ENCODE measurements at regions not wholly inside any gene's neighbourhood (a gene's known extent, or its start where the extent isn't known, plus 50 kb on each side); places are given as distances from the start of the nearest gene placed in this dataset.

DNA sequence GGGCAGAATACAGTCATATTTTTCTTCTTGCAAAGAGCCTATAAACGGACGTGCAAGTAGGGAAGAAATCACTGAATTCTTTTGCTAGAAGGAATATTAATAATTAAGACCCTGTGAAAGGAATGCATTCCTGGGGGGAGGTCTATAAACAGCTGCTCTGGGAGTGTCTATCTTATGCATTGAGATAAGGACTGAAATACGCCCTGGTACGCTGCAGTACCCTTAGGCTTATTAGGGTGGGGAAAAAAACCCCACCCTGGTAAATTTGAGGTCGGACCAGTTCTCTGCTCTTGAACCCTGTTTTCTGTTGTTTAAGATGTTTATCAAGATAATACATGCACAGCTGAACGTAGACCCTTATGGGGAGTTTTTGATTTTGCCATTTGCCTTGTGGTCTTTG lies 100.0 kb upstream of the KBTBD8 start:
- intact Hi-C loops (cut with DNase I): no loop called here
- no peaks in the 10 kb centered on the region for H3K4me1 ChIP-seq
- no peak for DNase-seq
- no peak for ATAC-seq
- no peak overlapping the region for H3K27ac ChIP-seq
- WGBS, 2 donors: 71 to 76% methylated on average over 6 of the region's 6 CpGs
- TF ChIP-seq, protein P1, sequence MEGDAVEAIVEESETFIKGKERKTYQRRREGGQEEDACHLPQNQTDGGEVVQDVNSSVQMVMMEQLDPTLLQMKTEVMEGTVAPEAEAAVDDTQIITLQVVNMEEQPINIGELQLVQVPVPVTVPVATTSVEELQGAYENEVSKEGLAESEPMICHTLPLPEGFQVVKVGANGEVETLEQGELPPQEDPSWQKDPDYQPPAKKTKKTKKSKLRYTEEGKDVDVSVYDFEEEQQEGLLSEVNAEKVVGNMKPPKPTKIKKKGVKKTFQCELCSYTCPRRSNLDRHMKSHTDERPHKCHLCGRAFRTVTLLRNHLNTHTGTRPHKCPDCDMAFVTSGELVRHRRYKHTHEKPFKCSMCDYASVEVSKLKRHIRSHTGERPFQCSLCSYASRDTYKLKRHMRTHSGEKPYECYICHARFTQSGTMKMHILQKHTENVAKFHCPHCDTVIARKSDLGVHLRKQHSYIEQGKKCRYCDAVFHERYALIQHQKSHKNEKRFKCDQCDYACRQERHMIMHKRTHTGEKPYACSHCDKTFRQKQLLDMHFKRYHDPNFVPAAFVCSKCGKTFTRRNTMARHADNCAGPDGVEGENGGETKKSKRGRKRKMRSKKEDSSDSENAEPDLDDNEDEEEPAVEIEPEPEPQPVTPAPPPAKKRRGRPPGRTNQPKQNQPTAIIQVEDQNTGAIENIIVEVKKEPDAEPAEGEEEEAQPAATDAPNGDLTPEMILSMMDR (IDR thresholded peaks at IDR 0.05): no peak
- TF ChIP-seq POLR2A (IDR thresholded peaks at IDR 0.05): no peak
- H3K27me3 ChIP-seq: no peaks in the 10 kb centered on the region
- H3K4me3 ChIP-seq: no peak overlapping the region
- no peaks in the 10 kb centered on the region for H3K36me3 ChIP-seq (replicated peaks in 1 of 2; ENCODE audit: insufficient read depth in 1 of 2, low read depth in 2 of 2)
- H3K9me3 ChIP-seq: peaks cover 0 to 11% (median 0%) of the 10 kb centered on the region in 3 donors

DNA sequence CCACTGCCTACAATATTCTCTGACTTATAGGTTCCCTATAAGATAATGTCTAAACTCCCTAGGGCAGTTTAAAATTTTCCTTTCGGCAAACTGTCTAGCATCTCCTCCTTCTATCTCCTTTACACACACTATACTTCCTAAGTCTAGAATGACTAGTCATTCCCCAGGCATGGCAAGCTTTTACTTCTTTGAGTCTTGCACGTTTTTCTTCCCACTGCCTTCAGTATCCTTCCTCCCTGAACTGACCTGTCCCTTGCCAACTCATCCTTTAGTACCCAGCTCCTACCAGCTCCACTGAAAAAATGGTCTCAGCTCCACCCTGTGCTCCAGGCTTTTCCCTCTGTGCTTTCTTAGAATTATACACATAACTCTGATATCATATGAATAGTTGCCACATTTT lies 93.8 kb upstream of the KBTBD8 start:
- ATAC-seq (no peak), DNase-seq (no peak)
- Histone ChIP-seq H3K4me1 (no peaks in the 10 kb centered on the region), H3K36me3 (replicated peaks in 1 of 2; ENCODE audit: insufficient read depth in 1 of 2, low read depth in 2 of 2) (no peaks in the 10 kb centered on the region), H3K27me3 (no peaks in the 10 kb centered on the region), H3K9me3 (no peaks in the 10 kb centered on the region), H3K4me3 (no peak overlapping the region), H3K27ac (no peak overlapping the region)
- TF ChIP-seq POLR2A (IDR thresholded peaks at IDR 0.05): no peak
- TF ChIP-seq, protein P1 (IDR thresholded peaks at IDR 0.05): no peak
- WGBS, 2 donors: 49 to 62% methylated on average over 2 of the region's 2 CpGs
- intact Hi-C loops (cut with DNase I): no loop called here

DNA sequence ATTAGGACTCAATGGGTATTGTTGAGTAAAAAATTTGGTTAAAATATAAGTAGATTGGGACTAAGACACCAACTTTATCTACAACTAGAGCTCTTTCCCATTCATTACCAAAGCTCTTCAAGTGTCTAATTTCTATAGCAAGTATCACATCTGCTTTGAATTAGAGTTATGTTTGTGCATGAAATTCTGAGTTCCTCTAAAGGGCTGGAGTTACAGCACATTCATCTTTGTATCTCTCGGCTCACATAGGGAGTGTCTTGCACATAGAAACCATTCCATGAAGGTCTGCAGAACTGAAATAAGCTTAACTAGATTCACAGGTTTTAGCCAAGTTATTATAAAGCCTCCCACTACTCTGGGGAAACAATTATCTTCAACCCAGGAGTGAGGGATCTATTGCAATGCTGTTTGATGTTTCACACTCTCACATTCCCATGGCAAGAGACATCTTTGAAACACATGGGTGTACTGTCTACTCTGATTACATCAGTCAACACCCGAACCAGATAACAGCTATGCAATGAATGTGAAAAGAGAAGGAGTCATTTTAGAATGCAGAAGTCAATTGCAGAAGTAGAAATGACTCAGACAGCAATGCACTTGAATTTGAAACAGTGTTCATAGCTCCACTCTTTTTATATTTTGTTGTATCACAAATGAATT lies 93.1 kb upstream of the KBTBD8 start:
- Histone ChIP-seq H3K9me3 (no peaks in the 10 kb centered on the region), H3K36me3 (replicated peaks in 1 of 2; ENCODE audit: insufficient read depth in 1 of 2, low read depth in 2 of 2) (no peaks in the 10 kb centered on the region), H3K4me1 (no peaks in the 10 kb centered on the region), H3K27me3 (no peaks in the 10 kb centered on the region), H3K4me3 (no peak overlapping the region), H3K27ac (no peak overlapping the region)
- 24 to 33% methylated on average over 2 of the region's 2 CpGs for WGBS, 2 donors
- ATAC-seq (no peak), DNase-seq (no peak)
- TF ChIP-seq, protein P1 (IDR thresholded peaks at IDR 0.05): no peak
- TF ChIP-seq POLR2A (IDR thresholded peaks at IDR 0.05): no peak
- intact Hi-C loops (cut with DNase I): no loop called here

DNA sequence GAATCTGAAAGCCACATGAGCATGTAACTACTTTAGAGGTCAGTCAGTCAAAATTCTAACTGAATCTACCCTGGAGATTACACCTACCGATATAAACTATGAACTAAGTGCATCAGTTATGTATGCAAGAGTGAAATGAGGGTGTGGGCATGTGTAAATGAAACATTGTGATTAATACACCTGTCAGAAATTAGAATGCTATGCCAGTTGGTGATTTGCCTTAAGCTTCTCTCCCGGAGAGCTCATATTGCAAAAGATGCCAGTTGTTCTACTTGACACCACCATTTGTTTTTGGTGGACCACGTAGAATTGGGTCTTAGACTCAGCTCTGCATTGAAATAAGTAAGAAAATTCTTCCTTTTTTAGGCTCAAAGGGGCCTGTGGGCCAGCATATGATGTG lies 91.0 kb upstream of the KBTBD8 start:
- no peaks in the 10 kb centered on the region for H3K4me1 ChIP-seq
- ATAC-seq: no peak
- no peak for TF ChIP-seq POLR2A (IDR thresholded peaks at IDR 0.05)
- TF ChIP-seq, protein P1 (IDR thresholded peaks at IDR 0.05): no peak
- no peaks in the 10 kb centered on the region for H3K36me3 ChIP-seq (replicated peaks in 1 of 2; ENCODE audit: insufficient read depth in 1 of 2, low read depth in 2 of 2)
- no peak for DNase-seq
- no peak overlapping the region for H3K27ac ChIP-seq
- intact Hi-C loops (cut with DNase I): no loop called here
- 70 to 74% methylated on average over 3 of the region's 3 CpGs for WGBS, 2 donors
- no peaks in the 10 kb centered on the region for H3K27me3 ChIP-seq
- no peaks in the 10 kb centered on the region for H3K9me3 ChIP-seq
- H3K4me3 ChIP-seq: no peak overlapping the region
